Adrenal gland (tissue), 5 donors: ENCODE measurements at regions not wholly inside any gene's neighbourhood (a gene's known extent, or its start where the extent isn't known, plus 50 kb on each side); places are given as distances from the start of the nearest gene placed in this dataset.

Experiments used
- CTCF ChIP-seq, 6 experiments: fragments of 450-650 bp in 4 of 6; fragments of 200-600 bp in 2 of 6; sonication (generic) in 1 of 6; IDR thresholded peaks; 1 replicate in 5 of 6; 2 replicates in 1 of 6; pipeline versions ENCODE4 v1.5.1 to v1.8.0; 2016 to 2021; ENCODE audit warnings: antibody characterized with exemption in 6 of 6, mild to moderate bottlenecking in 2 of 6, moderate library complexity in 1 of 6
- POLR2A ChIP-seq, 2 donors: fragments of 450-650 bp; IDR thresholded peaks; one replicate each; pipeline ENCODE4 v1.6.1; 2017; ENCODE audit warnings: antibody characterized with exemption in 2 of 2, mild to moderate bottlenecking in 2 of 2, moderate library complexity in 1 of 2
- donor health status: DM: no; HTN: no; CAD: no.

DNA sequence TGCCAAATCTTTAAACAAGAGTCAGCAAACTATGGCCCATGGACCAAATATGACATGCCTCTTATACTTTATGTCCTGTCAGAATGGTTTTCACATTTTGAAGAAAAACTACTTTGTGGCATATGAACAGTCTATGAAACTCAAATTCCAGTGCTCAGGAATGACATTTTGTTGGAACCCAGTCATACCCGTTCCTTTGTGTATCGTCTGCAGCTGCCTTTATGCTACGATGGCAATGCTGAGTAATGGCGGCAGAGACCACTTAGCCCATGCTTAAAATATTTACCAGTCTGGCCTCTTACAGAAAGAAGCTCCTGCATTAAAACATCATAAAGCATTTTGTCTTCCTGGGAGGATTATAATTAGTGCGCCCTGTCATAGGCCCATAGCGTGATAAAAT lies 140.5 kb upstream of the FHL2 start:
- TF ChIP-seq POLR2A (IDR thresholded peaks at IDR 0.05) (no peak), CTCF (IDR thresholded peaks at IDR 0.05) (no peak)
